ENCODE measurements at regions not wholly inside any gene's neighbourhood (a gene's known extent, or its start where the extent isn't known, plus 50 kb on each side); places are given as distances from the start of the nearest gene placed in this dataset.

DNA sequence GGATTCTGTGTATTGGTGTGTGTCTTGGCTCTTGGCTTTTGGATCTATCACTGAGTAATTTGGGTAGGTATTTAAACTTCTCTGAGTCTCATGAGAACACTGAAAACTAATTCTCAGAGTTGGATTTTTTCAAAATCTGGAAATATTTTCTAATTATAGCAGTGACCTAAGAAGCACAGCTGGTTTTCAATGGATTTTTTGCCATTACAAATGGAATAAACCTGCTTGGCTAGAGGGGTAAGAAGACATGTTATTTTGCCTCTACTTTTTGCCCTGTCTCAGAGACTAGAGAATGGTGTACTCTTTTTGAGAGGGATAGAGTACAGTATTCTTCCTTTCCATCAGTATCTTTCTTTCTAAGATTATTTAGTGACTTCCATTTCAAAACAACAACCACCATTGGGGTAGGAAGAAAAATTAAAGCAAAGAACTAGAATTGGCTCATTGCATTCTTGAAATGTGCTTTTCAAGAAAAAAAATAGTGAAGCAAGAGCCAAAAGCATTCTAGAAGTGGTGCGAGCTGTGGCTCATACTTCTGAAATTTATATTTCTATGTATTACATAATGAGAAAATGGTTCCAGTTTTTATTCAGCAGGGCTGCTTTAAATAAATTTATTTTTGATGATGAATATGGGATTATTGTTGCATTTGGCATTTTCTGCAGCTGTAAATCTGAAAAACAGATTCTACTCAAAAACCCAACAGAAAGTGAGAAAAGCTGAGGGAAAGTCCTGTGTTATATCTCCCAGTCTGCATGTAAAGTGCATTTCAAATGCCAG lies 850.2 kb upstream of the SLIT2 start:
- H3K4me3 ChIP-seq (ENCODE audit: low read depth, low read length) = no peak overlapping the region
- TF ChIP-seq, protein P1, sequence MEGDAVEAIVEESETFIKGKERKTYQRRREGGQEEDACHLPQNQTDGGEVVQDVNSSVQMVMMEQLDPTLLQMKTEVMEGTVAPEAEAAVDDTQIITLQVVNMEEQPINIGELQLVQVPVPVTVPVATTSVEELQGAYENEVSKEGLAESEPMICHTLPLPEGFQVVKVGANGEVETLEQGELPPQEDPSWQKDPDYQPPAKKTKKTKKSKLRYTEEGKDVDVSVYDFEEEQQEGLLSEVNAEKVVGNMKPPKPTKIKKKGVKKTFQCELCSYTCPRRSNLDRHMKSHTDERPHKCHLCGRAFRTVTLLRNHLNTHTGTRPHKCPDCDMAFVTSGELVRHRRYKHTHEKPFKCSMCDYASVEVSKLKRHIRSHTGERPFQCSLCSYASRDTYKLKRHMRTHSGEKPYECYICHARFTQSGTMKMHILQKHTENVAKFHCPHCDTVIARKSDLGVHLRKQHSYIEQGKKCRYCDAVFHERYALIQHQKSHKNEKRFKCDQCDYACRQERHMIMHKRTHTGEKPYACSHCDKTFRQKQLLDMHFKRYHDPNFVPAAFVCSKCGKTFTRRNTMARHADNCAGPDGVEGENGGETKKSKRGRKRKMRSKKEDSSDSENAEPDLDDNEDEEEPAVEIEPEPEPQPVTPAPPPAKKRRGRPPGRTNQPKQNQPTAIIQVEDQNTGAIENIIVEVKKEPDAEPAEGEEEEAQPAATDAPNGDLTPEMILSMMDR (conservative IDR thresholded peaks at IDR 0.05; ENCODE audit: low read depth, low read length) = no peak
- no peak for DNase-seq (ENCODE audit: low read depth)

DNA sequence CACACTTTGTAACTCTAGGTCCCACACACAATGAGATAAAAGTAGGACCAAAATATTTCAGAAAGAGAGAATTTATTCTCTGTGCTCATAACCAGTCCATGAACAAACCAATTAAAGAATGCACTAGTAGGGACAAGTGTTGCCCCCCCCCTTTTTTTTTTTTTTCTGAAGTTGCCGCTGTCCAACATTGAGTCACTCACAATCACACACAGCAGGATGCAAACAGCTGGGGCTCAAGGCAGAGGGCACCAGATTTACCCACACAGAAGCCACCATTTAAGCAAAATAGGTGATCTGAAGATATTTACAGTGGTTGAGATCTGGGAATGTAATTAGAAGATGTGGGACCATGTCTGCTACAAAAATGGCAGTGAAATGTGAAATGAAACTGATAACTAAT lies 850.9 kb upstream of the SLIT2 start:
- no peak overlapping the region for H3K4me3 ChIP-seq (ENCODE audit: low read depth, low read length)
- TF ChIP-seq, protein P1 (conservative IDR thresholded peaks at IDR 0.05; ENCODE audit: low read depth, low read length) = no peak
- DNase-seq (ENCODE audit: low read depth) = no peak

DNA sequence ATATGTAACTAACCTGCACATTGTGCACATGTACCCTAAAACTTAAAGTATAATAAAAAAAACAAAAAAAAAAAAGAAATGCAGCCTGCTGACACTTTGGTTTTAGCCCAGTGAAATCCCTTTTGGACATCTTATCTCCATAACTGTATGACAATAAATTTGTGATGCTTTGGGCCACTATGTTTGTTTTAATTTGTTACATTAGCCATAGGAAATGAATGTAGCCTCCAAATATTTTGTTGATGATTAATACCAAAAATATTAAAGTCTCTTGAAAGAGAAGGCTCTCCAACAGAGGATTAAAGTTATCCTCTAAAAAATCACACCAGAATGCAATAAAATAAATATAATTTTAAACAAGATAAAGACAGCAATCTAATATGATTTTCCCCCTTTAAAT lies 852.7 kb upstream of the SLIT2 start:
- H3K4me3 ChIP-seq (ENCODE audit: low read depth, low read length) = no peak overlapping the region
- TF ChIP-seq, protein P1 (conservative IDR thresholded peaks at IDR 0.05; ENCODE audit: low read depth, low read length) = no peak
- DNase-seq (ENCODE audit: low read depth) = no peak

DNA sequence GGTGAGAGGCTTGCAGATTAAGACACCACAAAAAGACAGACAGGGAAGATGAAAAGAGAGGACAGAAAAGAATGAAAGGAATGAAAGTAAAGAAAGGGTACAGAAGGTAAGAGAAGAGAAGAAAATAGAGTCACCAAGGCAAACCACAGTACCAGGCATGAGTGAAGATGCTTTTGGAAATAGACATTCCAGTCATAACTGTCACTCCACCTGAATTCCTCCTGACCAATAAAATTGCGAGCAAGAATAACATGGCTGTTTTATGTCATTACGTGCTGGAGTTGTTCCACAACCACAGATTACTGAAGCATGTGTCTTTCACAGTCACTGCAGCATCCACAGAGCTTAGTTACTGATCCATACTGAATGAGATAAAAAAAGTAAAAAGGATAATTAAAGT lies 864.9 kb upstream of the SLIT2 start:
- no peak overlapping the region for H3K4me3 ChIP-seq (ENCODE audit: low read depth, low read length)
- TF ChIP-seq, protein P1 (conservative IDR thresholded peaks at IDR 0.05; ENCODE audit: low read depth, low read length) = no peak
- DNase-seq (ENCODE audit: low read depth) = no peak

DNA sequence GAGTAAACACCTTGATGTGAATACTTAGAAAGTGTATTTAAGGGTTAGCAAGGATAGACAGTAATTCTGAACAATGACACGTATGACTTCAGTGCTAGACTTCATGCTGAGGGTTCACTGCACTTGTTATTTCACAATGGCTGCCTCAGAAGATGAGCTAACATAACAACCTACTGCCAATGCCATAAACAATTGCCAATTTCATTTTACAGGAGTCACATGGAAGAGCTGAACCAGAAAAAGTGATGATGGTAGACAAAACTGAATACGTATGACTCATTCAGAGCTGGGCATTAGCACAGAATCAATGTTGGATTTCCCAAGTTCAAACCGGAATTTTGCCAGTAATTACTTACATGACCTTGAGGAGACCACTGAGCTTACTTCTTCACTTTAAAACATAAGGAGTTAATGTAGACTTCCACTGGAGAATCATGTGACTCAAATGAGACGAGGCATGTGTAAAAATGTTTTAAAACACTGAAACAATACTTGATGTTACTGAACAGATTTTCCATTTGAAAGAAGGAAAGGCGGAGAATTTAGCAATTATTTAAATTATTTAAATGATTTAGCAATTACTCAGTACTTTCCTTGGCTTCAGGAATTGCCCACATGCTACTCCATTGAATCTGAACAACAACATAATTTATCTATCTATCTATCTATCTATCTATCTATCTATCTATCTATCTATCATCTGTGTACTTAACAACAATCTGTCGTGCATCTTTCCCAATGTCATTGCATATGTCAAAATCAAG lies 868.5 kb upstream of the SLIT2 start:
- H3K4me3 ChIP-seq (ENCODE audit: low read depth, low read length) = no peak overlapping the region
- peak; percentile 90 for DNase-seq (ENCODE audit: low read depth)
- TF ChIP-seq, protein P1 (conservative IDR thresholded peaks at IDR 0.05; ENCODE audit: low read depth, low read length) = no peak

DNA sequence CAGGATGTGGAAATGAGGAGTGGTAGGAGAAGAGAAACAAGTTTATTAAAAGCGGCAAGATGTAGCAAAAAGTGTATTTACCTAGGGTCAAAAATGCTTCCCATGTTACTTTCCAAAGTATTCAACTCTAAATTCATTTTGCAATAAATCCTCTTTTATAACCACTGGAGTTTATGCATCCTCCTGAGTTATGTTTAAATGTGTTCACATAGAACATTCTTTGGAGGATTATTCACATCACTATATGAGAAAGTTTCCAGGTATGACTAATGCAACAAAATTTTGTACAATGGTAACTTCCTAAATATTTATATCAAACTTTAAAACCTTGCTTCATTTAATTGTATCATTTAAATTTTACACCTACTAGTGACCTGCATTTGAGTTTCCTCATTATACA lies 870.6 kb upstream of the SLIT2 start:
- DNase-seq (ENCODE audit: low read depth) = no peak
- TF ChIP-seq, protein P1 (conservative IDR thresholded peaks at IDR 0.05; ENCODE audit: low read depth, low read length) = no peak
- no peak overlapping the region for H3K4me3 ChIP-seq (ENCODE audit: low read depth, low read length)
